CD4-positive, alpha-beta memory T cell (primary cell): ENCODE measurements at regions not wholly inside any gene's neighbourhood (a gene's known extent, or its start where the extent isn't known, plus 50 kb on each side); places are given as distances from the start of the nearest gene placed in this dataset.

Experiments
- CTCF ChIA-PET: fragments of 350-600 bp; sonication (Branson Sonifier 250); formaldehyde crosslinking; loops from one replicate; lab custom pipeline; 2021; ENCODE audit warnings: inconsistent platforms; ENCODE audit not compliant: partially characterized antibody; lab: Charles Lee
- POLR2A ChIA-PET: fragments of 350-600 bp; sonication (Branson Sonifier 250); formaldehyde crosslinking; loops from one replicate; lab custom pipeline; 2021; ENCODE audit not compliant: partially characterized antibody; lab: Charles Lee
- DNase-seq, 5 donors: peaks; one replicate each; pipeline versions ENCODE4 v3.0.0 to v3.0.0-alpha.2; 2020 to 2022; ENCODE audit warnings: mixed read lengths in 1 of 5
- H3K27ac ChIP-seq: one replicate; pipeline ENCODE4 v1.7.0; 2013; ENCODE audit warnings: low read depth, low read length
- H3K27me3 ChIP-seq: 2 replicates; pipeline ENCODE4 v1.7.0; 2013; ENCODE audit warnings: mild to moderate bottlenecking, low read length, moderate library complexity; ENCODE audit not compliant: insufficient read depth
- H3K36me3 ChIP-seq: 2 replicates; pipeline ENCODE4 v1.7.0; 2013; ENCODE audit warnings: mild to moderate bottlenecking, low read length, moderate library complexity; ENCODE audit not compliant: insufficient read depth
- H3K4me1 ChIP-seq: 2 replicates; pipeline ENCODE4 v1.7.0; 2013; ENCODE audit warnings: mild to moderate bottlenecking, low read length, moderate library complexity; ENCODE audit not compliant: insufficient read depth
- H3K4me3 ChIP-seq, 2 donors: one replicate each; pipeline ENCODE4 v1.7.0; 2013; ENCODE audit warnings: low read length in 2 of 2, mild to moderate bottlenecking in 1 of 2
- H3K9me3 ChIP-seq, 2 donors: one replicate each; pipeline ENCODE4 v1.7.0; 2013; ENCODE audit warnings: low read length in 2 of 2, control low read depth in 1 of 2; ENCODE audit not compliant: control insufficient read depth in 1 of 2
- H3K27ac Mint-ChIP-seq, 7 donors: one replicate each; pipeline ENCODE4 v1.8.0; 2020 to 2021; ENCODE audit warnings: mixed read lengths in 7 of 7, mild to moderate bottlenecking in 6 of 7, inconsistent platforms in 3 of 7, moderate library complexity in 3 of 7
- H3K27me3 Mint-ChIP-seq, 2 donors: one replicate each; pipeline ENCODE4 v1.8.0; 2020 to 2021; ENCODE audit warnings: mixed read lengths in 2 of 2
- H3K36me3 Mint-ChIP-seq, 2 donors: one replicate each; pipeline ENCODE4 v1.8.0; 2020 to 2021; ENCODE audit warnings: mixed read lengths in 2 of 2, inconsistent platforms in 1 of 2, mild to moderate bottlenecking in 1 of 2
- H3K4me1 Mint-ChIP-seq, 4 donors: one replicate each; pipeline ENCODE4 v1.8.0; 2020 to 2021; ENCODE audit warnings: mixed read lengths in 4 of 4, mild to moderate bottlenecking in 1 of 4
- H3K4me3 Mint-ChIP-seq, 8 donors: one replicate each; pipeline ENCODE4 v1.8.0; 2020 to 2021; ENCODE audit warnings: mixed read lengths in 8 of 8, mild to moderate bottlenecking in 7 of 8, moderate library complexity in 6 of 8, inconsistent platforms in 3 of 8
- H3K9me3 Mint-ChIP-seq, 8 donors: one replicate each; pipeline ENCODE4 v1.8.0; 2020 to 2021; ENCODE audit warnings: mixed read lengths in 8 of 8, mild to moderate bottlenecking in 5 of 8, inconsistent platforms in 3 of 8, moderate library complexity in 1 of 8
- intact Hi-C: fragments of 100-400 bp; cut with micrococcal nuclease; formaldehyde crosslinking; loops from one replicate; pipeline ENCODE4 v1.15.1; 2023

DNA sequence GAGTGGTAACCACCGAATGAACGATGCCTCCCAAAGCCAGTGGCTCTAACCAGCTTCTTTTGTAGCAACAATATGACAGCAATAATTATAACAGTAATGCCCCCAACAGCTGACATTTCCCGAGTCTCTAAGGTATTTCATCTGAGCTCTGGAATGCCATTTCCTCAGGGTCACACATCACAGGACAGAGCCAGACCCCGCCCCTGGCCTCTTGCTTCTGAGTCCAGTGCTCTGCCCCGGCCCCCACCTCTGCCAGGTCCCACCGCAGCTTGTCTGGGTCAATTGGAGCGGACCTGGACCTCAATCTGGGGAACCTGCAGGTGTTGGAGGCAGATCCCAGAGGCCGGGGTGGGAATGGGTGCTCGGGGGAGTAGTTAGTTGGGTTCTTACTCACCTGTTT, 63.8 kb downstream of the IGLL1 start:
- ChIA-PET POLR2A (no interaction called here), CTCF (no interaction called here)
- H3K27ac ChIP-seq: no peak overlapping the region
- peaks cover 12% of the 10 kb centered on the region for H3K27me3 ChIP-seq
- no peaks in the 10 kb centered on the region for H3K36me3 ChIP-seq
- intact Hi-C loops: no loop called here
- no peak for DNase-seq
- Mint-ChIP-seq H3K36me3 (no peaks in the 10 kb centered on the region), H3K27ac (no peak overlapping the region), H3K4me1 (peaks cover 3 to 5% (median 3%) of the 10 kb centered on the region in 4 donors), H3K9me3 (no peaks in the 10 kb centered on the region), H3K4me3 (no peak overlapping the region), H3K27me3 (peaks cover 19 to 22% of the 10 kb centered on the region in 2 donors)
- no peaks in the 10 kb centered on the region for H3K9me3 ChIP-seq
- peaks cover 4% of the 10 kb centered on the region for H3K4me1 ChIP-seq
- no peak overlapping the region for H3K4me3 ChIP-seq

DNA sequence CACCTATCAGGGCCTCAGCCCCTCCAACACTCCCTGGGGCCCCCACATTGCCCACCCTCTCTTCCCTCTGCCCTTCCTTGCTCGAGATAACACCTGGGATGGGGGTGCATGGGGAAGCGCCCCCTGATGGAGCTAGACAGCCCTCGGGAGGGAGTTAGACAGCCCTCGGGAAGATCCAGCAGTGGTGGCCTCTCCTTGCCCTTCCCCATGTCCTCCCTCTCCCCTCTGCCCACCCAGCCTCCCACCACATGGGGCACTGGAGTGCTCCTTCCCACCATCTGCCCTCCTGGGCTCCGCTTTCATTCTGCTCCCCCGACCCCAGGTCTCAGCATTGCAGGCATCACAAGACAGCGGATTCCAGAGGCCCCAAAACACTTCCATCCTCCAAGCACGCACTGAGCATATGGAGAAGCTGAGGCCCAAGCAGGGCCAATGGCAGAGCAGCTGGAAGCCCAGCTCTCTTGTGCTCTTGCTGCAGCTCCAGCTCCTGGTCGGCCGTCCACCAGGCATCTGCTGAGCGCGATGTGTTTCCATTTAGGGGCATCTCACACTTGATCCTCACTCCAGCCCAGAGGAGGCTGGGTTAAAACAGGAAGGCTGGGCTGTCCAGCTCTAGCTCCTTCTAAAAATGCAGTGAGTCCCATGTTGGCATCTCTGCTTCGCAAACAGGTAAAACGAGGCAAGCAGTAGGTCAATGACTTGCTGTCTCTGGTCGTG, 65.6 kb downstream of the IGLL1 start:
- CTCF ChIA-PET: no interaction called here
- no peaks in the 10 kb centered on the region for H3K4me1 Mint-ChIP-seq
- no peak overlapping the region for H3K27ac ChIP-seq

DNA sequence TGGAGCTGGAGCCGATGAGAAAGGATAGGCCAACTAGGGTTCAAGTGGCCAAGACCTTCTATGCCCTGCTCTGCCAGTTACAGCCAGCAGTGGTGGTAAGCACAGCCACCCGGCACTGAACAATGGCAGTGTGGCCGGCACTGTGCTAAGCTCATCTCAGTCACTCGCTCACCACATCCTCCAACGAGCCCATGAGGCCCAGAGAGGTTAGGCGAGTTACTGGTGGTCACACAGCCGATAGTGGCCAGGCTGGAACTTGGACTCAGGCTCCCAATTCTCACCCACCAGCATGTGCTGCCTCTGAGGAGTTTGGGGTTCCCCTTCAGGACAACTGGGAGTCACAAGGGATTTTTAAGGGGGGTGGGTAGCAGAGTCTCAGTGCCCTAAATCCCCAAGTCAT, 66.4 kb downstream of the IGLL1 start:
- peaks cover 14 to 22% of the 10 kb centered on the region in 2 donors for H3K27me3 Mint-ChIP-seq
- no peaks in the 10 kb centered on the region for H3K9me3 ChIP-seq
- H3K27me3 ChIP-seq: peaks cover 5% of the 10 kb centered on the region
- H3K27ac ChIP-seq: no peak overlapping the region
- DNase-seq: no peak
- H3K27ac Mint-ChIP-seq: no peak overlapping the region
- no peaks in the 10 kb centered on the region for H3K4me1 ChIP-seq
- no peaks in the 10 kb centered on the region for H3K36me3 ChIP-seq
- ChIA-PET CTCF (no interaction called here), POLR2A (no interaction called here)
- H3K9me3 Mint-ChIP-seq: no peaks in the 10 kb centered on the region
- H3K4me3 ChIP-seq: no peak overlapping the region
- no peaks in the 10 kb centered on the region for H3K4me1 Mint-ChIP-seq
- intact Hi-C loops: no loop called here
- H3K36me3 Mint-ChIP-seq: no peaks in the 10 kb centered on the region
- H3K4me3 Mint-ChIP-seq: no peak overlapping the region

More for the DNA sequence above, 65.6 kb downstream of the IGLL1 start:
- Mint-ChIP-seq H3K9me3 (no peaks in the 10 kb centered on the region), H3K4me3 (no peak overlapping the region), H3K27ac (peak overlapping the region in 1 of 7 donors; percentile 57), H3K36me3 (no peaks in the 10 kb centered on the region), H3K27me3 (peaks cover 17 to 24% of the 10 kb centered on the region in 2 donors)
- Histone ChIP-seq H3K27me3 (peaks cover 5% of the 10 kb centered on the region), H3K4me3 (no peak overlapping the region), H3K36me3 (no peaks in the 10 kb centered on the region), H3K9me3 (no peaks in the 10 kb centered on the region), H3K4me1 (no peaks in the 10 kb centered on the region)
- intact Hi-C loops: no loop called here
- POLR2A ChIA-PET: no interaction called here
- DNase-seq: no peak

DNA sequence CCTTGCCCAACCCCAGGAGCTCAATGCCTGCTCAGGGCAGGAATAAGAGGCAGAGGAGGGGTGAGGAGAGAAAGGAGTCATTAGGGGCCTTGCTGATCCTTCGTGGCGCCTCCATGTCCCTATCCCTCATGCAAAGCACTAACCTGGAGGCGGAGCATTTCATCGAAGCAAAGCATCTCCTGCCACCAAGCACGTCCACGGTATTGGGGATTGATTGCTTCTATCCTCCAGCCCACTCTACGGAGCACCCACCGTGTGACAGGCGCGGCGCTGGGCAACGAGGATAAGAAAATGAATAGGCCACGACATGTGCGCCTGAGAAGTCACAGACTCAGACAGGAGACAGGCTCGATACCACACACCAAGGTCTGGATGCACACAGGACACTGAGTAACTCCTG, 67.0 kb downstream of the IGLL1 start:
- Mint-ChIP-seq H3K27ac (no peak overlapping the region), H3K4me3 (no peak overlapping the region), H3K9me3 (no peaks in the 10 kb centered on the region), H3K4me1 (no peaks in the 10 kb centered on the region), H3K36me3 (no peaks in the 10 kb centered on the region), H3K27me3 (peaks cover 10 to 19% of the 10 kb centered on the region in 2 donors)
- POLR2A ChIA-PET: no interaction called here
- H3K4me1 ChIP-seq: no peaks in the 10 kb centered on the region
- DNase-seq: no peak
- no peaks in the 10 kb centered on the region for H3K9me3 ChIP-seq
- intact Hi-C loops: no loop called here
- CTCF ChIA-PET: no interaction called here
- no peaks in the 10 kb centered on the region for H3K36me3 ChIP-seq
- peaks cover 1% of the 10 kb centered on the region for H3K27me3 ChIP-seq
- H3K27ac ChIP-seq: no peak overlapping the region
- H3K4me3 ChIP-seq: no peak overlapping the region

DNA sequence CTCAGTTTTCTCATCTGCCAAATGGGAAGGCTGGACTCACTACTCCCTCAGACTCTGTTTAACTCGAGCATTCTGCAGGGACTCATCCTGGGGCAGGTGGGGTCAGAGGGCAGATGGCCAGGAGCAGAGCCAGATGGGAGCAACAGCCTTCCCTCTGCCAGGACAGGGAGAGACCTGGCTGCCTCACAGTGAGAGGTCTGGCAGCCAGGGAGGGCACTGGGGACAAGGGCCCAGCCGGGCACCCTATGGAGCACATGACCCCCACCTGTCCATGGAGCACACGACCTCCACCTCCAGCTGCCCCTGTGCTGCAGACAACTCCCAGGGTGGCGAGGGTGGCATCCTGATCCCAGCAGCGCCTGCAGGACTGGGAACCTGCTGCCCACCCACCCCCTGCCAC, 67.4 kb downstream of the IGLL1 start:
- Histone ChIP-seq H3K9me3 (no peaks in the 10 kb centered on the region), H3K4me3 (no peak overlapping the region), H3K27me3 (no peaks in the 10 kb centered on the region), H3K27ac (no peak overlapping the region), H3K4me1 (no peaks in the 10 kb centered on the region), H3K36me3 (no peaks in the 10 kb centered on the region)
- H3K27me3 Mint-ChIP-seq: peaks cover 8 to 16% of the 10 kb centered on the region in 2 donors
- H3K4me1 Mint-ChIP-seq: no peaks in the 10 kb centered on the region
- H3K27ac Mint-ChIP-seq: no peak overlapping the region
- DNase-seq: no peak
- no peaks in the 10 kb centered on the region for H3K9me3 Mint-ChIP-seq
- intact Hi-C loops: no loop called here
- H3K36me3 Mint-ChIP-seq: no peaks in the 10 kb centered on the region
- ChIA-PET CTCF (no interaction called here), POLR2A (no interaction called here)
- no peak overlapping the region for H3K4me3 Mint-ChIP-seq

DNA sequence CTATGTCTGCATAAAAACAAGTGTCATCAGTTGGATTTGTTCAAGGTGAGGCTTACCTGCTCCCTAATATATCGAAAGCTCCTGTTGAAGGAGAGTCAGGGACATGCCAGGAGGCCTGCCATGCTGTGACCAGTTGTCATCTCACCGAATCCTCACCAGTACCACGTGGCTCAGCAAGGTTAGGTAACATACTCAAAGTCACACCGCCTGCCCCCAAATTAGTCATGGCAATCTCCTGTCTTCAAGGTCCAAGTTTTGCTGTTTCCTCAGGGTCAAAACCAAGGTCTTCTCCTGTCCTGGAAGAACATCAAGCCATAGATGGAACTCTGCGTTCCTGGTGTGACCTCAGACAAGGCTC, 67.8 kb downstream of the IGLL1 start:
- Mint-ChIP-seq H3K27ac (no peak overlapping the region), H3K4me1 (no peaks in the 10 kb centered on the region), H3K36me3 (no peaks in the 10 kb centered on the region), H3K9me3 (no peaks in the 10 kb centered on the region), H3K4me3 (no peak overlapping the region), H3K27me3 (peaks cover 5 to 12% of the 10 kb centered on the region in 2 donors)
- H3K27ac ChIP-seq: no peak overlapping the region
- H3K36me3 ChIP-seq: no peaks in the 10 kb centered on the region
- no peaks in the 10 kb centered on the region for H3K27me3 ChIP-seq
- H3K4me3 ChIP-seq: no peak overlapping the region
- CTCF ChIA-PET: no interaction called here
- no peak for DNase-seq
- H3K4me1 ChIP-seq: no peaks in the 10 kb centered on the region
- POLR2A ChIA-PET: no interaction called here
- H3K9me3 ChIP-seq: no peaks in the 10 kb centered on the region
- intact Hi-C loops: no loop called here

DNA sequence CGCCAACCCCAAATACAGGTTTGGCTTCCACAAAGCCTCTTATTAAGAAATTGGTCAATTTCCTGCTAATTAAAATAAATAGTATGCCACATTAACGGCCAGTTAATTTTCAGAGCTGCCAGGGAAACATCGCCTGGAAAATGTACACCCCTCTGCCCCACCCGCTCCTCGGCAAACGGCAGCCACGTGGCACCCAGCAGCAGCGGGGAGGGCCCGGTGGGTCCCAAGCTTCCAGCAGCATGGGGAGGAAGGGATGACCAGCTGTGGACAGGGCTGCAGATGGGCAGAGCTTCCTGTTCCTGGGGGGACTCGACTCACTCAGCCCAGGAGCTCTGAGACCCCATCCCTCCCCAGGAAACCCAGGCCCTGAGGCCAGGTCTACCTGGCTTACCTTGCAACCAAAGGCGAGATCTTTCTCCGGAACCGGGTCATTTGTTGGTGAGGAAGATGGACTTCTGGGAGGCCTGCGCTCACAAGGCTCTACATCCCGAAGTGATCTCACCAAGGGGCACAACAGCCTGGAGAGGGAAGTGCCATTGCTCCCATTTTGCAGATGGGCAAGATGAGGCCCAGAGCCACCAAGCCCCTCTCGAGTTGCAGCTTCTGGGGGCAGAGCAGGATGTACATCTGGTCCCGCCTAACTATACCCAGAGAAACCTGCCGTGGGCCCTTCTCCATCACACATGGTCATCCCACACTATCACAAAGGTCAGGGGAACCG, 68.3 kb downstream of the IGLL1 start:
- Histone ChIP-seq H3K4me1 (no peaks in the 10 kb centered on the region), H3K9me3 (no peaks in the 10 kb centered on the region), H3K27ac (no peak overlapping the region), H3K36me3 (no peaks in the 10 kb centered on the region), H3K4me3 (no peak overlapping the region), H3K27me3 (no peaks in the 10 kb centered on the region)
- Mint-ChIP-seq H3K9me3 (no peaks in the 10 kb centered on the region), H3K4me3 (no peak overlapping the region), H3K4me1 (no peaks in the 10 kb centered on the region), H3K27ac (no peak overlapping the region), H3K36me3 (no peaks in the 10 kb centered on the region), H3K27me3 (peaks cover 5 to 15% of the 10 kb centered on the region in 2 donors)
- no peak for DNase-seq
- POLR2A ChIA-PET: no interaction called here
- intact Hi-C loops: no loop called here
- CTCF ChIA-PET: no interaction called here
